ENCODE measurements at regions not wholly inside any gene's neighbourhood (a gene's known extent, or its start where the extent isn't known, plus 50 kb on each side); places are given as distances from the start of the nearest gene placed in this dataset.
A peak's percentile ranks its signal among the peaks of the same experiment; 100 is the strongest.

DNA sequence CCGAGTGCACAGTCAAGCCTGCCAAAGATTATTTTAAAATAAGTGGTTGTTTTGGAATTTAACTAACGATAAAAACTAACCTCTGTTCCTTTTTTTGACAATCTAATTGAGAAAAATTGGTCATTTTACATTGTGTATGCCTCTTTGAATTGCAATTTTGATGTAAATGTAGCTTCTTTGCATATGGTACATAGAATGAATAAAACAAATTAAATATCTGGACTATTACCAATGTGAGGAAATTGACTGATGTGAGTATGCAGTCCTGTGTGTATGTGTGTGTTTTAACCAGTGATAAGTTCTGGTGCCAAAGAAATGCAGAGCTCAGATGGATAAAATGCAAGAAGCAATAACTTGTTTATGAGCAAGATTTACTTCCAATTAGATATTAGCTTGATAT, 281.3 kb upstream of the ZP4 start:
- no peaks in the 10 kb centered on the region for H3K4me1 ChIP-seq (ENCODE audit: control insufficient read depth, insufficient read depth, low read length, poor library complexity, severe bottlenecking)
- no peaks in the 10 kb centered on the region for H3K36me3 ChIP-seq (ENCODE audit: control insufficient read depth, insufficient read depth, low read length)
- H3K4me3 Mint-ChIP-seq: no peak overlapping the region
- no peaks in the 10 kb centered on the region for H3K27me3 ChIP-seq (ENCODE audit: control insufficient read depth, insufficient read depth, low read length)
- H3K36me3 Mint-ChIP-seq: no peaks in the 10 kb centered on the region
- DNase-seq: no peak
- H3K27me3 Mint-ChIP-seq: no peaks in the 10 kb centered on the region
- H3K27ac ChIP-seq (ENCODE audit: insufficient read depth, low read length, poor library complexity, severe bottlenecking): no peak overlapping the region
- peaks cover 0 to 2% of the 10 kb centered on the region in 2 experiments for H3K9me3 ChIP-seq (ENCODE audit: control insufficient read depth in 2 of 2, low read length in 2 of 2)
- H3K4me3 ChIP-seq (ENCODE audit: low read depth, low read length): no peak overlapping the region
- H3K9me3 Mint-ChIP-seq: peaks cover 0 to 26% (median 4%) of the 10 kb centered on the region in 7 donors
- ATAC-seq (ENCODE audit: low read depth in 2 of 2): no peak
- no peak overlapping the region for H3K27ac Mint-ChIP-seq
- H3K4me1 Mint-ChIP-seq: no peaks in the 10 kb centered on the region

DNA sequence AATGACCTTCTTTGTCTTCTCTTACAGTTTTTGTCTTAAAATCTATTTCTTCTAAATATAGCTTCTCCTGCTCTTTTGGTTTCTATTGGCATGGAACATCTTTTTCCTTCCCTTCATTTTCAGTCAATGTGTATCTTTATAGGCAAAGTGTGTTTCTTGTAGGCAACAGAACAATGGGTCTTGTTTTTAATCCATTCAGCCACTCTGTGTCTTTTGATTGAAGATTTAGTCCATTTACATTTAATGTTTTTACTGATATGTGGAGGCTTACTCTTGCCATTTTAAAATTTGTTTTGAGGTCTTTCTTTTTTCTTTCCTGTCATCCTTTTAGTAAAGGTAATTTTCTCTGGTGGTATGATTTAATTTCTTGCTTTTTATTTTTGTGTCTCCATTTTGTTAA, 271.2 kb upstream of the ZP4 start:
- H3K27me3 Mint-ChIP-seq: no peaks in the 10 kb centered on the region
- H3K4me3 ChIP-seq (ENCODE audit: low read depth, low read length): no peak overlapping the region
- no peaks in the 10 kb centered on the region for H3K4me1 ChIP-seq (ENCODE audit: control insufficient read depth, insufficient read depth, low read length, poor library complexity, severe bottlenecking)
- H3K27ac ChIP-seq (ENCODE audit: insufficient read depth, low read length, poor library complexity, severe bottlenecking): no peak overlapping the region
- peaks cover 2 to 16% (median 10%) of the 10 kb centered on the region in 7 donors for H3K9me3 Mint-ChIP-seq
- H3K36me3 ChIP-seq (ENCODE audit: control insufficient read depth, insufficient read depth, low read length): no peaks in the 10 kb centered on the region
- no peaks in the 10 kb centered on the region for H3K4me1 Mint-ChIP-seq
- no peak for ATAC-seq (ENCODE audit: low read depth in 2 of 2)
- DNase-seq: no peak
- H3K9me3 ChIP-seq (ENCODE audit: control insufficient read depth in 2 of 2, low read length in 2 of 2): no peaks in the 10 kb centered on the region
- no peak overlapping the region for H3K27ac Mint-ChIP-seq
- H3K4me3 Mint-ChIP-seq: no peak overlapping the region
- no peaks in the 10 kb centered on the region for H3K27me3 ChIP-seq (ENCODE audit: control insufficient read depth, insufficient read depth, low read length)
- H3K36me3 Mint-ChIP-seq: no peaks in the 10 kb centered on the region

DNA sequence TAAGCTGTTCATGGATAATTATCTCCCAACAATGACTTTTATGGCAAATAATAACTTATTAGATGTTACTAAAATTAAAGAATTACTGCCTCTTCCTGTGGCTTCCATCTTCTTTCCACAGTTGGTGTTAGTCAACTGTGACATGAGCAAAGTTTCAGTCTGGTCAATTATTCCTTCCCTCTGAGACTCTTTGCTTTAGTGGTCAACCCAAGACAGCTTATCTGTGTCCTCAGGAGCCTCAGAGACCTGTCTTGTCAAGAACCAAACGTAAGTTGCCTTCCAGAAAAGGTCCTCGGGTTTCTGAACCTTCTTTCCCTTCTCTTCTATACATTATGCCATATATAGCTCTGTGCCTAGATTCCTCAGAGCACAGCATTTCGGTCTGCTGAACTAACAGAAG, 263.2 kb upstream of the ZP4 start:
- Histone ChIP-seq H3K9me3 (ENCODE audit: control insufficient read depth in 2 of 2, low read length in 2 of 2) (no peaks in the 10 kb centered on the region), H3K27me3 (ENCODE audit: control insufficient read depth, insufficient read depth, low read length) (no peaks in the 10 kb centered on the region), H3K27ac (ENCODE audit: insufficient read depth, low read length, poor library complexity, severe bottlenecking) (no peak overlapping the region), H3K4me1 (ENCODE audit: control insufficient read depth, insufficient read depth, low read length, poor library complexity, severe bottlenecking) (no peaks in the 10 kb centered on the region), H3K36me3 (ENCODE audit: control insufficient read depth, insufficient read depth, low read length) (no peaks in the 10 kb centered on the region), H3K4me3 (ENCODE audit: low read depth, low read length) (no peak overlapping the region)
- Mint-ChIP-seq H3K9me3 (peaks cover 0 to 19% (median 7%) of the 10 kb centered on the region in 7 donors), H3K27me3 (no peaks in the 10 kb centered on the region), H3K27ac (no peak overlapping the region), H3K36me3 (no peaks in the 10 kb centered on the region), H3K4me3 (no peak overlapping the region), H3K4me1 (no peaks in the 10 kb centered on the region)
- DNase-seq (no peak), ATAC-seq (ENCODE audit: low read depth in 2 of 2) (no peak)

DNA sequence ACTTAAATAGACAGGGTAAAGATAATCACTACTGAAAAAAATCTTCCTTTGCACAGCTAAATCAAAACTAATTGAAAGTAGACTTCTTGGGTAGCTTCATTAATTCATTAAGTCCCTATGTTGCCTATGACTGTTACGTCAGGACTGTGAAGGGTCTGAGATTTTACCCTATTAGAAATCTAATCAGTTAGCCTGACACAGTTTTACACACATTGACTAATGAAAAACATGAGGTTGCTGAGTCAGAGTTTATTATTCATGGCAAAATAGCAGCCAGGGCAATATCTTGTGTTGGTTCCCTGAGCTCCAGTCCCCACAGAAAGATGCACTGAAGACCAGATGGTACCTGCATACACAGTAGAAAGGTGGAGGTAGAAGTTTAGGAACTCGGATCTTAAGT, 262.5 kb upstream of the ZP4 start:
- H3K9me3 ChIP-seq (ENCODE audit: control insufficient read depth in 2 of 2, low read length in 2 of 2): no peaks in the 10 kb centered on the region
- H3K36me3 ChIP-seq (ENCODE audit: control insufficient read depth, insufficient read depth, low read length): no peaks in the 10 kb centered on the region
- Mint-ChIP-seq H3K27me3 (no peaks in the 10 kb centered on the region), H3K4me3 (no peak overlapping the region), H3K9me3 (peaks cover 0 to 19% (median 5%) of the 10 kb centered on the region in 7 donors), H3K27ac (no peak overlapping the region), H3K36me3 (no peaks in the 10 kb centered on the region), H3K4me1 (no peaks in the 10 kb centered on the region)
- H3K4me1 ChIP-seq (ENCODE audit: control insufficient read depth, insufficient read depth, low read length, poor library complexity, severe bottlenecking): no peaks in the 10 kb centered on the region
- ATAC-seq (ENCODE audit: low read depth in 2 of 2) (no peak), DNase-seq (no peak)
- H3K27ac ChIP-seq (ENCODE audit: insufficient read depth, low read length, poor library complexity, severe bottlenecking): no peak overlapping the region
- no peak overlapping the region for H3K4me3 ChIP-seq (ENCODE audit: low read depth, low read length)
- no peaks in the 10 kb centered on the region for H3K27me3 ChIP-seq (ENCODE audit: control insufficient read depth, insufficient read depth, low read length)

DNA sequence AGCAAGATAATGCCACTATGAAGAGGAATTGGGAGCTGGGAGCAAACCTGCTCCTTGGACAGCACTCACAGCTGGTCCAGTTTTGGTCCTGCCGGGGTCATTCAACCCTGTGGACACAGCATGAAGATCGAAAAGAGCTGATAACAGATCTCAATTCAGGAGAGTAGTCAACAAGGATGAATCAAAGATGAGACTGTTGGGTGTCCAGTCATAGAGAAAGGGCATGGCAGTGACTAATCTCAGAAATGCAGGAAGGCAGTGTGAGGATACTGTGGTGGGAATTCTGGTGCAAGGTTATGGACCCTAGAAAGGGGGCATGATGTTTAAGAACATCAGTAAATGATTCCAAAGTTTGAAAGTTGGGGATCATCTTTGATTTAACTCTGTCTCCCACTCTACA, 261.4 kb upstream of the ZP4 start:
- H3K27me3 Mint-ChIP-seq: no peaks in the 10 kb centered on the region

DNA sequence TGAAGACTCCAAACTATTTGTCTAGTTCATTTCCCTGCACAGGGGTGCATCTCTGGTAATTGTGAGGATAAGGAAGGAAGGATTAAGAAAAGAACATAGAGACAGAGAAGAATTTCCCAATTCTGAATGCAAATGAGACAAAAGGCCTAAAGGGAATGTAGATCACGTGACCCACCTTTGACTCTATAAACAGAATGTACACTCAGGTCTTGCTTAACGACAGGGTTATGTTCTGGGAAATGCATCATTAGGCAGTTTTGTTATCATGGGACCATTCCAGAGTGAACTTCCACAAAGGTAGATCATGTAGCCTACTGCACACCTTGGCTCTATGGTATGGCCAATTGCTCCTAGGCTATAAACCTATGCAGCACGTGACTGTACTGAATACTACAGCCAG, 252.3 kb upstream of the ZP4 start:
- H3K4me1 ChIP-seq (ENCODE audit: control insufficient read depth, insufficient read depth, low read length, poor library complexity, severe bottlenecking): no peaks in the 10 kb centered on the region
- H3K4me3 Mint-ChIP-seq: no peak overlapping the region
- no peak for ATAC-seq (ENCODE audit: low read depth in 2 of 2)
- no peaks in the 10 kb centered on the region for H3K36me3 Mint-ChIP-seq
- H3K36me3 ChIP-seq (ENCODE audit: control insufficient read depth, insufficient read depth, low read length): no peaks in the 10 kb centered on the region
- peaks cover 0 to 8% (median 1%) of the 10 kb centered on the region in 7 donors for H3K9me3 Mint-ChIP-seq
- H3K9me3 ChIP-seq (ENCODE audit: control insufficient read depth in 2 of 2, low read length in 2 of 2): peaks cover 0 to 4% of the 10 kb centered on the region in 2 experiments
- H3K27ac ChIP-seq (ENCODE audit: insufficient read depth, low read length, poor library complexity, severe bottlenecking): no peak overlapping the region
- H3K27me3 Mint-ChIP-seq: no peaks in the 10 kb centered on the region
- no peaks in the 10 kb centered on the region for H3K4me1 Mint-ChIP-seq
- no peak overlapping the region for H3K27ac Mint-ChIP-seq
- H3K27me3 ChIP-seq (ENCODE audit: control insufficient read depth, insufficient read depth, low read length): no peaks in the 10 kb centered on the region
- no peak overlapping the region for H3K4me3 ChIP-seq (ENCODE audit: low read depth, low read length)
- DNase-seq: no peak

More for the DNA sequence above, 261.4 kb upstream of the ZP4 start:
- Histone ChIP-seq H3K27ac (ENCODE audit: insufficient read depth, low read length, poor library complexity, severe bottlenecking) (no peak overlapping the region), H3K4me3 (ENCODE audit: low read depth, low read length) (no peak overlapping the region), H3K4me1 (ENCODE audit: control insufficient read depth, insufficient read depth, low read length, poor library complexity, severe bottlenecking) (no peaks in the 10 kb centered on the region), H3K36me3 (ENCODE audit: control insufficient read depth, insufficient read depth, low read length) (no peaks in the 10 kb centered on the region), H3K9me3 (ENCODE audit: control insufficient read depth in 2 of 2, low read length in 2 of 2) (no peaks in the 10 kb centered on the region), H3K27me3 (ENCODE audit: control insufficient read depth, insufficient read depth, low read length) (no peaks in the 10 kb centered on the region)
- Mint-ChIP-seq H3K4me1 (no peaks in the 10 kb centered on the region), H3K9me3 (peaks cover 0 to 22% (median 5%) of the 10 kb centered on the region in 7 donors), H3K36me3 (no peaks in the 10 kb centered on the region), H3K4me3 (no peak overlapping the region), H3K27ac (peak overlapping the region in 1 of 3 donors; percentile 23)
- no peak for DNase-seq
- ATAC-seq (ENCODE audit: low read depth in 2 of 2): no peak

DNA sequence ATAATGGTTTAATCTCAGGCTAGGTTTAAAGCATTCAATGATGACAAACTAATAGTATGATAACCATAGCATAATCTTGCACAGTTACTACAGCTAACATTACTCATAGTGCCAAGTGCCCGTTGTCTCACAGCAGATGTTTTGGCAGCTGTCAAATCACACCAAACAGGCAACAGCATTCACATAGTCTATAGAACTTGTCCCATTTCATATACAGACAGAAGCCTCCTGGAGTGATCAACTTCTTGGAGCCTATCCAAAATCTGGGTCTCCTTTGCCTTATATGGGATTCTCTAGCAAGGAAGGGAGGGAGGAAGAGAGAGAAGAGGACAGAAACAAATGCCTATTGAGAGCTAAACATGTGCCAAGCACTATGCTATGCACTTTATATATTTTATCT, 250.6 kb upstream of the ZP4 start:
- Histone ChIP-seq H3K36me3 (ENCODE audit: control insufficient read depth, insufficient read depth, low read length) (no peaks in the 10 kb centered on the region), H3K4me3 (ENCODE audit: low read depth, low read length) (no peak overlapping the region), H3K27me3 (ENCODE audit: control insufficient read depth, insufficient read depth, low read length) (no peaks in the 10 kb centered on the region), H3K9me3 (ENCODE audit: control insufficient read depth in 2 of 2, low read length in 2 of 2) (peaks cover 0 to 4% of the 10 kb centered on the region in 2 experiments), H3K4me1 (ENCODE audit: control insufficient read depth, insufficient read depth, low read length, poor library complexity, severe bottlenecking) (no peaks in the 10 kb centered on the region), H3K27ac (ENCODE audit: insufficient read depth, low read length, poor library complexity, severe bottlenecking) (no peak overlapping the region)
- Mint-ChIP-seq H3K9me3 (peaks cover 0 to 4% (median 2%) of the 10 kb centered on the region in 7 donors), H3K4me3 (no peak overlapping the region), H3K4me1 (no peaks in the 10 kb centered on the region), H3K27ac (no peak overlapping the region), H3K36me3 (no peaks in the 10 kb centered on the region), H3K27me3 (no peaks in the 10 kb centered on the region)
- DNase-seq: no peak
- ATAC-seq (ENCODE audit: low read depth in 2 of 2): no peak

DNA sequence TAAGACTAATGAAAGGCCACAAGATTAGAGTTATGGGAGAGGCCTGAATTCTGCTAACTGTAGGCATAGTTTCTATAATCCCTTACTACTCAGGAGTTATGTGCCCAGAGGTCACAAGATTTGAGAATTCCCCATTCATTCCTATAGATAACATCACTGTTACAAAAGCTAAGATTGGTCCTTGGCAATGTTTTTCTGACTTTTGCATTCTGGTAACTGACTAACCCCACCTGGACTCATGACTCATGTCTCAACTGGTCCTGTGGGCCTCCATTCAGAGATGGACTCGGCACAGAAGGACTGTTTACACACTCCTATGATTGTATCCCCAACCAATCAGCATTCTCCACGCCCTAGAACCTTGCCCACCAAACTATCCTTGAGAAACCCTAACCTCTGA, 249.0 kb upstream of the ZP4 start:
- no peaks in the 10 kb centered on the region for H3K36me3 ChIP-seq (ENCODE audit: control insufficient read depth, insufficient read depth, low read length)
- no peak overlapping the region for H3K27ac Mint-ChIP-seq
- no peaks in the 10 kb centered on the region for H3K4me1 Mint-ChIP-seq
- H3K27ac ChIP-seq (ENCODE audit: insufficient read depth, low read length, poor library complexity, severe bottlenecking): no peak overlapping the region
- H3K4me1 ChIP-seq (ENCODE audit: control insufficient read depth, insufficient read depth, low read length, poor library complexity, severe bottlenecking): no peaks in the 10 kb centered on the region
- H3K36me3 Mint-ChIP-seq: no peaks in the 10 kb centered on the region
- peaks cover 0 to 6% (median 2%) of the 10 kb centered on the region in 7 donors for H3K9me3 Mint-ChIP-seq
- H3K4me3 ChIP-seq (ENCODE audit: low read depth, low read length): no peak overlapping the region
- no peaks in the 10 kb centered on the region for H3K27me3 ChIP-seq (ENCODE audit: control insufficient read depth, insufficient read depth, low read length)
- H3K4me3 Mint-ChIP-seq: no peak overlapping the region
- H3K9me3 ChIP-seq (ENCODE audit: control insufficient read depth in 2 of 2, low read length in 2 of 2): peaks cover 0 to 4% of the 10 kb centered on the region in 2 experiments
- ATAC-seq (ENCODE audit: low read depth in 2 of 2): no peak
- no peaks in the 10 kb centered on the region for H3K27me3 Mint-ChIP-seq
- no peak for DNase-seq

All from CD4-positive, CD25-positive, alpha-beta regulatory T cell (primary cell).